Activated T-helper 1 cell treated with anti-CD3 and anti-CD28 coated beads, Interleukin-12 subunit alpha, Interleukin-12 subunit beta, Interleukin-2, Interleukin-4 antibody, amounts not matched to agents 30 ng/mL and 10 ng/mL and 1 ng/mL, durations not matched to agents 14 hours and 24 hours and 36 hours (primary cell): ENCODE measurements at regions not wholly inside any gene's neighbourhood (a gene's known extent, or its start where the extent isn't known, plus 50 kb on each side); places are given as distances from the start of the nearest gene placed in this dataset.

Source experiments
- DNase-seq: peaks from one replicate; pipeline ENCODE4 v3.0.0; 2021; ENCODE audit warnings: low spot score
- H3K27ac Mint-ChIP-seq: one replicate; pipeline ENCODE4 v1.8.0; 2021; ENCODE audit warnings: mild to moderate bottlenecking, mixed read lengths
- H3K27me3 Mint-ChIP-seq: one replicate; pipeline ENCODE4 v1.8.0; 2022; ENCODE audit warnings: mild to moderate bottlenecking, moderate library complexity, mixed read lengths; ENCODE audit not compliant: insufficient read depth
- H3K36me3 Mint-ChIP-seq: one replicate; pipeline ENCODE4 v1.8.0; 2021; ENCODE audit warnings: low read depth, mixed read lengths
- H3K4me1 Mint-ChIP-seq: one replicate; pipeline ENCODE4 v1.8.0; 2021; ENCODE audit warnings: low read depth, mixed read lengths
- H3K4me3 Mint-ChIP-seq: one replicate; pipeline ENCODE4 v1.8.0; 2021; ENCODE audit warnings: mild to moderate bottlenecking, moderate library complexity, mixed read lengths
- H3K9me3 Mint-ChIP-seq: one replicate; pipeline ENCODE4 v1.8.0; 2021; ENCODE audit warnings: mixed read lengths
- intact Hi-C: fragments of 100-400 bp; cut with micrococcal nuclease; formaldehyde crosslinking; loops from one replicate; pipeline ENCODE4 v1.15.1; 2024

DNA sequence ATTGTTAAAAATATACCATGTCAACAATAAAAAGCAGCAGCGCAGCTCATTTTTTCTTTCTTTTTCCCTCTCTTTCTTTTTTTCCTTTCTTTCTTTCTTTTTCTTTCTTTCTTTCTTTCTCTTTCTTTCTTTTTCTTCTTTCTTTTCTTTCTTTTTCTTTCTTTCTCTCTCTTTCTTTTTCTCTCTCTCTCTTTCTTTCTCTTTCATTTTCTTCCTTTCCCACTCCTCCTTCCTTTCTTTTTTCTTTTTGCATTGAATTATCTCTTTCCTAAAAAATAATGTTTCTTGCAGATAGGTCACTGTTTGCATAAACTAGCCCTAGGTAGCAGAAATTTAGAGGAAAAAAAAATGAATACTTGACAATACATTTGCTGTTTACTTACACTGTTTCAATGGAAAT lies 755.1 kb upstream of the COBL start:
- Mint-ChIP-seq H3K36me3 (no peaks in the 10 kb centered on the region), H3K27ac (no peak overlapping the region), H3K9me3 (peaks cover 10% of the 10 kb centered on the region), H3K27me3 (no peaks in the 10 kb centered on the region), H3K4me1 (no peaks in the 10 kb centered on the region), H3K4me3 (no peak overlapping the region)
- DNase-seq: no peak
- intact Hi-C loops: no loop called here

DNA sequence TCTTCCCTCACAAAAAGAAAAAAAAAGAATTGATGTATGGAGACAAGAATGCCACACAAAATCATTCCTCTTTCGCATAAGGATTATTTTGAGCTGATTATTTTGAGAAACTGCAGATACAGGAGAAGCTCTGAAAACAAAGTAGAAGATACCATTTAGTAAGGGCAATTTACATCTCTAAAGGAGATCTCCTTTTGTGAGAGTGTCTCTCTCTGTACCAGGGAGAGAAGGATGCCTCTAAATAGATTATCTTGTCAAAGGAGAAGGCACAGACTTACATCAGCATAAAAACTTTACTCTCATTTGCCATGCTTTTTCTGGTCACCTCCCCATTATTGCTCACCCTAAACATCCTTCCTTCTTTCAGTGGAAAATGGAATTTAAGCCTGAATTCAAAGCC lies 747.9 kb upstream of the COBL start:
- Mint-ChIP-seq H3K4me3 (no peak overlapping the region), H3K4me1 (no peaks in the 10 kb centered on the region), H3K27me3 (no peaks in the 10 kb centered on the region), H3K36me3 (no peaks in the 10 kb centered on the region), H3K9me3 (peaks cover 9% of the 10 kb centered on the region), H3K27ac (no peak overlapping the region)
- no peak for DNase-seq
- intact Hi-C loops: no loop called here

DNA sequence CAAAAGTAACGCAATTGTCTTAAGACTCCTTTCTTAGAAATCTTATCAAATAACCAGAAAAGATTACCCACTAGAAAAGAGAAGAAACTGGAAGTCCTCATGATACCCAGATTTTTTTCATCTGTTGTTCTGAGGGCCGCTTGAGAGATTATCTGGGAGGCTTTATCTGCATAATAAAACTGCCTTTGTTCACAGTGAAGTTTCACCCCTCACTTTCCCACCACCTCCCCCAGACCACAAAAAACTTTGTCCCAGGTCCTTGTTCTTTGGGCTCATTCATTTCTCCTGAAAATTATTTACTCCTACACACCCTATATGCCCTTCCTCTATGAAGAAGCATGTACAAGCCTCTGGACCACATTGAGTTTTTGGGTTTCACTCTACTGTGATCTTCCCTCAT lies 745.1 kb upstream of the COBL start:
- DNase-seq: no peak
- Mint-ChIP-seq H3K4me3 (no peak overlapping the region), H3K9me3 (peaks cover 14% of the 10 kb centered on the region), H3K36me3 (no peaks in the 10 kb centered on the region), H3K27me3 (no peaks in the 10 kb centered on the region), H3K4me1 (no peaks in the 10 kb centered on the region), H3K27ac (no peak overlapping the region)
- intact Hi-C loops: no loop called here

DNA sequence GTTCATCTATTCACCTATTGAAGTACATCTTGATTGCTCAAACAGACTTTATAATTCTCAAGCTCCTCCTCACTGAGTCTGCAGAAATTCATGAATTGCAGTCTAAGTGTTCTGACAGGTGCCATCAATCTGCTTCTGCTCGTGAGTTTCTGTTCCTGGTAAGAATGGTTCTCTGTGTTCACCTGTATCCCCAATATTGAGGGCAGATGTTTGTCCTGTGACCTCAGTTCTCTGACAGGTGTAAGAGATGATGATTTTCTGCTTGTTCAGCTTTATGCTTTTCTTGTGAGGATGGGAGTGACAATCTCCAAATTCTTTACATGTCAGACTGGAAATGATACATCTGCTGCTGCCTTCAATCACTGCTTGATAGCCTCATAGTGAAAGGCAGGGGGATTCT lies 736.9 kb upstream of the COBL start:
- no peak overlapping the region for H3K4me3 Mint-ChIP-seq
- no peaks in the 10 kb centered on the region for H3K27me3 Mint-ChIP-seq
- intact Hi-C loops: no loop called here
- H3K9me3 Mint-ChIP-seq: peaks cover 14% of the 10 kb centered on the region
- H3K27ac Mint-ChIP-seq: no peak overlapping the region
- no peak for DNase-seq
- no peaks in the 10 kb centered on the region for H3K4me1 Mint-ChIP-seq
- H3K36me3 Mint-ChIP-seq: no peaks in the 10 kb centered on the region

DNA sequence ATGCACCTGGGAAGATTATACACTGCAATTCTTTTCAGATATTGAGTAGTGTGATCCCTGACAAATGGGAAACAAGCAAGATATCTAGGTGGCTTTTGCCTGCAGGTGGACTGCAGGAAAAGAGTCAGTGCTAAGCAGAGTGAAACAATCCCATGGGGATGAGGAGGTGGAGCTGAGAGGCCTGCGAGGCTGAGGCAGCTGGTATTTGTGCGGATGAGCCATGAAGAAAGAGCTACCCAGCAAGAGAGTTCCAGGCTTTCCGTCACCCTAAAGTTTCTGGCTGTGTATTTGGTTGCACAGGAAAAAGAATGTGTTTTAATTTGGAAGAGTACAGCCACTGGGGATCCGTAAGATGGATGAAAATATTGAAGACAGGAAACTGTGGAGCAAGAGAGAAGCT lies 714.1 kb upstream of the COBL start:
- H3K4me3 Mint-ChIP-seq: no peak overlapping the region
- H3K27ac Mint-ChIP-seq: no peak overlapping the region
- no peaks in the 10 kb centered on the region for H3K36me3 Mint-ChIP-seq
- no peaks in the 10 kb centered on the region for H3K4me1 Mint-ChIP-seq
- no peaks in the 10 kb centered on the region for H3K9me3 Mint-ChIP-seq
- intact Hi-C loops: no loop called here
- no peak for DNase-seq
- H3K27me3 Mint-ChIP-seq: no peaks in the 10 kb centered on the region

DNA sequence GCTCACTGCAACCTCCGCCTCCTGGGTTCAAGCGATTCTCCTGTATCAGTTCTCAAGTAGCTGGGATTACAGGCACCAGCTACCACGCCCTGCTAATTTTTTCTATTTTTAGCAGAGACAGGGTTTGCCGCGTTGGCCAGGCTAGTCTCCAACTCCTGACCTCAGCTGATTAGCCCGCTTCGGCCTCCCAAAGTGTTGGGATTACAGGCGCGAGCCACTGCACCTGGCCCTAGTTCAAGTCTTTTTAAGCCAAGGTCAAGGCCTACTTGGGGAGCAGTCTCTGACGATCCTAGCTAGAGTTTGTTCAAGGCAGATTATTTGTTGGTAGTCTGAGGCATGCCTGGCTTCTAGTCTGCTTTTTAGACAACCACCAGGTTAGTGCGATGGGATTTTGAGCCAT lies 709.5 kb upstream of the COBL start:
- intact Hi-C loops: no loop called here
- no peaks in the 10 kb centered on the region for H3K36me3 Mint-ChIP-seq
- no peak overlapping the region for H3K27ac Mint-ChIP-seq
- no peaks in the 10 kb centered on the region for H3K27me3 Mint-ChIP-seq
- no peaks in the 10 kb centered on the region for H3K4me1 Mint-ChIP-seq
- DNase-seq: no peak
- no peak overlapping the region for H3K4me3 Mint-ChIP-seq
- H3K9me3 Mint-ChIP-seq: no peaks in the 10 kb centered on the region

DNA sequence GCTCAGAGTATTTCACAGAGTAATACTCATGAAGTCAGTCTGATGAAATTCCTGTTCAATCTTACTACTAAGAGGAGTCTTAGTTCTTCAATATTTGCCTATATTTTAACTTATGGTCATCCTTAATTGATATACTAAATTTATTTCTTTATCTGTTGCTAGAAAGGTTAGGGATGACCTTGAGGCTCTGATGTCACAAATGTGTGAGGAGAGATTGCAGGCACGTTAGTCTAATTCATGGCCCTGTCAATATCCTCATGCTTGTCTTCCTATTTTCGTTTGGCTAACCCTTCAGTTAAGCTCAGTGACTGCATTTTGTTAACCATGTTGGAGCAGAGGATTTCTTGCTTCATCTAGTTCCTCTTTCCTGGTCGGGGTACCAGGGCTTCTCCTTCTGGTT lies 704.7 kb upstream of the COBL start:
- Mint-ChIP-seq H3K36me3 (no peaks in the 10 kb centered on the region), H3K27ac (no peak overlapping the region), H3K4me1 (no peaks in the 10 kb centered on the region), H3K4me3 (no peak overlapping the region), H3K27me3 (no peaks in the 10 kb centered on the region), H3K9me3 (no peaks in the 10 kb centered on the region)
- DNase-seq: no peak
- intact Hi-C loops: no loop called here

DNA sequence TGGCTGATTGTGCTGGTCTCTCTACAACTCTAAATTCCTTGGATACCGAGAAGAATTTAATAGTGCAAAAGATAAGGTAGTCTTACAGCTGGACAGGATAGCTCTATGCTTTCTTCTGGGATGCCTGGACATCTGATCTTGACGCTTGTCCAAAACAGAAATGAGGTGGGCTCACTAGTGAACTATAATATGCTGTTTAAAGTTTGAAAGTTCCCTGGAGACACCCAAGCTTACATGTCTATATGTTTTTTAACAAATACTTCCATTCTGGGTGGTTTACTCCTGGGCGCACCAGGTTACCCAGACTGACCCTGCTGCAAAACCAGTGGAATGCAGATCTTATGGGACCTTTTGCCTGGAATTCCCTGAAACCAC lies 702.1 kb upstream of the COBL start:
- Mint-ChIP-seq H3K27me3 (no peaks in the 10 kb centered on the region), H3K4me3 (no peak overlapping the region), H3K36me3 (no peaks in the 10 kb centered on the region), H3K4me1 (no peaks in the 10 kb centered on the region), H3K9me3 (no peaks in the 10 kb centered on the region), H3K27ac (no peak overlapping the region)
- no peak for DNase-seq
- intact Hi-C loops: no loop called here

DNA sequence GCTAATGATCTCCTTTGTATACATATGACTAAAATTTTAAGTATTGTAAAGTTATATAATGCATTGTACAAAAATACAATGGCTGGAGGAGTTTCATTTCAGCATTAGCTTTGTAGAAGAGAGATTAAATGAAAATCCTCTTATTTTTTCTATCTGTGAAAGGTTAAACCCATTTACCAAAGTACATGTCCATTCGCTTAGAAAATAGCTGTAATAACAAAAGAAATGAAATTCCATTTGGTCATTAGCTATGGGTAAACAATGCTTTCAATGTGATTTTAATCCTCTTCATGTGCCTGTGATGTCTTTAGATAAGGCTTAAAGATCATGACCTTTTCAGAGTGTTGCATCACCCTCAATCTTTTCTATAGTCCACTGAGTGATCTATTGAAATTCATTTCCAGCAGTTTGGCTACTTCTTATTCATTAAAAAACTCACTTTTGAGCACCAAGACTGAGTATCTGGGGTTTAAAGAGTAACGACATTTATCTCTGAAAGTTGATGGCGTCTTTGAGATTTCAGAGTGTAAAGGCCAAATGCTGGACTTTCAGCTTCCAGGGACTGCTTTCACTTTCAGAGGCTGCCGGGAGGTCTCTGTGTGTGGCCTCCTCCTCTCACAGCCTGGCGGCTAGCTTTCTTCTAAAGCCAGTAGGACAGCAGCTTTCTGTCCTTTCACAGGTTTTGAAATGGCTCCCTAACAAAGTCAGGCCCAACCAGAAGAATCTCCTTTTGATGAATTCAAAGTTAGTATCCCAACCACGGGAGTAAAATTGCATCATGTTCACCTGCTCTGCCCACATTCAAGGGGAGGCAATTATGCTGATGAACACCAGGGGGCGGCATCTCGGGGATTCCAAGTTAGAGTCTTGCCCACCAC lies 701.4 kb upstream of the COBL start:
- intact Hi-C loops: no loop called here
- no peaks in the 10 kb centered on the region for H3K9me3 Mint-ChIP-seq
- no peak for DNase-seq
- H3K36me3 Mint-ChIP-seq: no peaks in the 10 kb centered on the region
- no peaks in the 10 kb centered on the region for H3K27me3 Mint-ChIP-seq
- no peaks in the 10 kb centered on the region for H3K4me1 Mint-ChIP-seq
- H3K27ac Mint-ChIP-seq: no peak overlapping the region
- no peak overlapping the region for H3K4me3 Mint-ChIP-seq

DNA sequence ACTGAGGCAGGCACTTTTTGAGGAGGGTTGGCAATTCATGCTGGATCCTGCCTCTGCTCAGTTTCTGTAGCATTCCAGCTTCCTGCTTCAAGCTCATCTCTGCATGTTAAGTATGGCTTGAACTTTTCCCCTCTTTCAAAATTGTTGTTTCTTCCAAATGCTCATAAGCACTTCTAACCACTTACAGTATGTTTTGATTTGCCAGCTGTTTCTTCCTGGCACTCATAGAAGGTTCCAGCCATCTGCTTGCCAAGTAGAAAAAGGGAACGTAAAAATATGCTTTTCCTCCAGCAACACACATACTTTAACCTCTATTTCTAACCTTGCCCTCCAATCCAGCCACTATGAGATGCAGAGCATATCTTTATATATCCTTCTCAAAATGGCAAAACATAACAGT lies 692.6 kb upstream of the COBL start:
- Mint-ChIP-seq H3K36me3 (no peaks in the 10 kb centered on the region), H3K4me3 (no peak overlapping the region), H3K9me3 (peaks cover 23% of the 10 kb centered on the region), H3K27ac (no peak overlapping the region), H3K4me1 (no peaks in the 10 kb centered on the region), H3K27me3 (no peaks in the 10 kb centered on the region)
- no peak for DNase-seq
- intact Hi-C loops: no loop called here

DNA sequence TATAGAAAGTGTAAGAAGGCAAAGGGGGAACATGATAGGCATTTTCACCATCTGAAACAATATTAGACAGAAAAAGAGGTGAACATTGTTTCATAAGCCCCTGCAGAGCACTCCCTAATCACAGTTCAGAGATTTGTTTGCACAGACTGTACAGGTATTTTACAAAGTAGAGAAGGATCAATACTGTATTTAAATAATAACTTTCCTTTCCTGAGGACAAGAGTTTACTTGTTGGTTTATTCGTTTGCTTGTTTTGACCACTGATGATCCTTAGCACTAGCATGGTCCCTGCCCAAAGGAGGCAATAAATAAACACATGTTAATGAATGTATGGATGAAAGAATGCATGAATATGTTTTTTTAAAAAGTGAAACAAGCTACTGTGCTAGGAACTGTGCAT lies 690.1 kb upstream of the COBL start:
- Mint-ChIP-seq H3K4me1 (no peaks in the 10 kb centered on the region), H3K36me3 (no peaks in the 10 kb centered on the region), H3K27me3 (no peaks in the 10 kb centered on the region), H3K27ac (no peak overlapping the region), H3K4me3 (no peak overlapping the region), H3K9me3 (peaks cover 20% of the 10 kb centered on the region)
- intact Hi-C loops: no loop called here
- DNase-seq: no peak

DNA sequence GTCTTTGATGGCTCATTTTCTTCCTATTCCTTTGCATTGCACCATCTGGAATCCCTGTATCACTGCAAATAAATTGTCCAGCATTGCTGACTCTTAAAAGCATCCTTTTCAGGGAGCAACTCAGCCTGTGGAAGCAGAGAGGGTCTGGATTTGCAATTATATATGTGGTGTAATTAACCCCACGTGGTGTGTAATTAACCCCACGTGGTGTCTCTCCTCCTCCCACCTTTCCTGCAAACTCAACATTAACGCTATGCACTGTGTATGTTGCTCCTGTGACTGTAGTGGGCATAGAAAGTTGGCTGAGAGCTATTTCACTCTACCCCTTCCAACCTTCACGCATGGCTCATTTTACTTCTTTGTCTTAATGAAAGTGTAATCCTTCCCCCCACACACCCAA lies 689.0 kb upstream of the COBL start:
- Mint-ChIP-seq H3K4me3 (no peak overlapping the region), H3K27me3 (no peaks in the 10 kb centered on the region), H3K36me3 (no peaks in the 10 kb centered on the region), H3K4me1 (no peaks in the 10 kb centered on the region), H3K27ac (no peak overlapping the region), H3K9me3 (peaks cover 14% of the 10 kb centered on the region)
- intact Hi-C loops: no loop called here
- no peak for DNase-seq

DNA sequence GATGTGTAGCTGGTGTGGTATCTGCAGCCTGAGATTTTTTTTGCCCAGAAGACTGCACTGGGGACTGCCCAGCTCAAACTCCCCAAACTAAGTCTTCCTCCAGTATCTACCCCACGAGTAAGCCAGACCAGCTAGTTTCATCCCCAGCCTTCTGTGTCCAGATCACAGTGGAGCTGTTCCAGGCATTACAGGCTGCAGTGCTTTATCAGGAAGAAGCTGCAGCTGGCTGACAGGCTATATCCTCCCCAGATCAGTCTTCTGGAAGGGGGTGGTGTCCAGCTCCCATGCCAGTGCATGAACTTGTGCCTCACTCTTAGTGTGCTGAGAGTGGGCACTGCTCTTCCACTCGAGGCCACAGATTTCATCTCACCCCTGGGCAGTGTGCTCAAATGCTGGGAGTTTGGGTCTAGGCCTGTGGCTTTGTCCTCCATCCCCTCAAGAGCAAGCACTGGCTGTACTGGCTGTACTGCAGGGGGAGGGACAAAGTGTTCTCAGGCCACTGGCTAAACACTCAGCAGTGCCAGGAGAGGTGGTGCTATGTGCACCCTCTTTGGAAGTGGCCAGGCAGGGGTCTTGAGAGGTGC lies 679.1 kb upstream of the COBL start:
- peaks cover 25% of the 10 kb centered on the region for H3K9me3 Mint-ChIP-seq
- intact Hi-C loops: loop anchor here (2.0 kb wide), 1 partner anchor 41 kb away; no protein-coding TSS in a partner anchor
- no peak overlapping the region for H3K4me3 Mint-ChIP-seq

DNA sequence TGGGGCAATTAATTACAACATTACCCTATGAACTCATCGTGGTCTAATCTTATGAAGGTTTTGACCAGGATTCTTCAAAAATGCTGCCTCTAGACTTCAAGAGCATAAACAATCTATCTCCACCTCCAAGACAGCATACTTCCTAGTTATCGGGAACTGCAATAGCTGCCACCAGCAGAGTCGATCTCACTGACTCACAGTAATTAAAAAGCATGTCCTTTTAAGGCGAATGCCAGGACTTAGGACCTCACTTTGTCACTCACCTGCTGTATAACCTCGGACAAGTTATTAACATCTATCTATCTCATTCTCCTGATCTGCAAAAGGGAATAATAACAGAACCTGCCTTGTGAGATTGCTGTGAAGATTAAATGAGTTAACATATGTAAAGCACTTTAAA lies 666.0 kb upstream of the COBL start:
- peaks cover 9% of the 10 kb centered on the region for H3K9me3 Mint-ChIP-seq
- no peak for DNase-seq
- no peaks in the 10 kb centered on the region for H3K4me1 Mint-ChIP-seq
- no peak overlapping the region for H3K27ac Mint-ChIP-seq
- intact Hi-C loops: no loop called here
- H3K36me3 Mint-ChIP-seq: no peaks in the 10 kb centered on the region
- H3K4me3 Mint-ChIP-seq: no peak overlapping the region
- no peaks in the 10 kb centered on the region for H3K27me3 Mint-ChIP-seq

More for the DNA sequence above, 679.1 kb upstream of the COBL start:
- DNase-seq: no peak
- Mint-ChIP-seq H3K27ac (no peak overlapping the region), H3K4me1 (no peaks in the 10 kb centered on the region), H3K36me3 (no peaks in the 10 kb centered on the region), H3K27me3 (no peaks in the 10 kb centered on the region)
